ENCODE measurements at regions not wholly inside any gene's neighbourhood (a gene's known extent, or its start where the extent isn't known, plus 50 kb on each side); places are given as distances from the start of the nearest gene placed in this dataset.
"Not testable (repeated sequence)": the region's sequence is repeated elsewhere in the genome, so short reads cannot be mapped to it uniquely, and the experiment has no call there.

- no peak for TF ChIP-seq CTCF (IDR thresholded peaks at IDR 0.05; ENCODE audit: insufficient read depth, missing control alignments)
- FAIRE-seq = no peak
- DNase-seq (ENCODE audit: insufficient read length, low spot score) = no peak
These were observed 283.1 kb downstream of the SIPA1L2 start for GRCh38 chr1:232346844-232347243.

DNA sequence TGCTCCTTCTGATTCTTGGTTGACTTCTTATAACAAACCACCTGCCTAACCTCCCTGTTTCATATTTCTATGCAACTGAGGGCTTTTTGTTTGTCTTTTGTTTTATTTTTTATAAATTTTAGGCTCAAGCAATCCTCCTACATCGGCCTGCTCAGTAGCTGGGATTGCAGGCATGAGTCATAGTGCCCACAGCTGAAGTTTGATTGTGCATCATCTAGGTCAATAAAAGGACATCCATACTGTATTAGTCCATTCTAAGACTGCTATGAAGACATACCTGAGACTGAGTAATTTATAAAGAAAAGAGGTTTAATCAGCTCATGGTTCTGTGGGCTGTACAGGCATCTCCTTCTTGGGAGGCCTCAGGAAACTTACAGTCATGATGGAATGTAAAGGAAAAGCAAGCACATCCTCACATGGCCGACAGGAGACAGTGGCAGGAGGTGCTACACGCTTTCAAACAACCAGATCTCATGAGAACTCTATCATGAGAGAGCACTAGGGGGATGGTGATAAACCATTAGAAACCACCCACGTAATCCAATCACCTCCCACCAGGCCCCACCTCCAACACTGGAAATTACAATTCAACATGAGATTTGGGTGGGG lies 285.0 kb downstream of the SIPA1L2 start:
- FAIRE-seq = no peak

GRCh38 chr1:232344186-232344585 lies 285.7 kb downstream of the SIPA1L2 start:
- not testable (repeated sequence) for FAIRE-seq; DNase-seq (ENCODE audit: insufficient read length, low spot score)

More for the DNA sequence above, 285.0 kb downstream of the SIPA1L2 start:
- TF ChIP-seq CTCF (IDR thresholded peaks at IDR 0.05; ENCODE audit: insufficient read depth, missing control alignments) = no peak
- DNase-seq (ENCODE audit: insufficient read length, low spot score) = no peak

DNA sequence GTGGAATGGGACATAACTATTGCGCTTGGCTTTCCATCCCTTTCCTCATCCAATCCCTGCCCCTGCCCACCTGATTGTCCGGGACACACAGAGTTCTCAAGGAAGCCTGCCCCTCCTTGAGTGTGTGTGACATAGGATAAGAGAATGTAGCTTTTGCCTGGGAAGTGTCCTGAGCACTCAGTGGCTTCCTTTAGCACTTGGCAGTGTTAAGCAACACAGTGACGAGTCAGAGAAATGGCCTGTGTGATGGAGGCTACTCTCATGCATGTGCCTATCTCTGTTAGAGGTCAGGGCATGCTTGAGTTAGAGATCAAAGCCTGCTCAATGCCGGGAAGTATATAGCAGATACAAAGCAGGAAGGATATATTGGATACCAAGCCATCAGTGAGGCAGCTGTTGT lies 289.5 kb downstream of the SIPA1L2 start:
- FAIRE-seq (no peak), DNase-seq (ENCODE audit: insufficient read length, low spot score) (no peak)

GRCh38 chr1:232339073-232339472 lies 290.9 kb downstream of the SIPA1L2 start:
- no peak for TF ChIP-seq CTCF (IDR thresholded peaks at IDR 0.05; ENCODE audit: insufficient read depth, missing control alignments)
- FAIRE-seq (no peak), DNase-seq (ENCODE audit: insufficient read length, low spot score) (no peak)

More for the DNA sequence above, 289.5 kb downstream of the SIPA1L2 start:
- no peak for TF ChIP-seq CTCF (IDR thresholded peaks at IDR 0.05; ENCODE audit: insufficient read depth, missing control alignments)

DNA sequence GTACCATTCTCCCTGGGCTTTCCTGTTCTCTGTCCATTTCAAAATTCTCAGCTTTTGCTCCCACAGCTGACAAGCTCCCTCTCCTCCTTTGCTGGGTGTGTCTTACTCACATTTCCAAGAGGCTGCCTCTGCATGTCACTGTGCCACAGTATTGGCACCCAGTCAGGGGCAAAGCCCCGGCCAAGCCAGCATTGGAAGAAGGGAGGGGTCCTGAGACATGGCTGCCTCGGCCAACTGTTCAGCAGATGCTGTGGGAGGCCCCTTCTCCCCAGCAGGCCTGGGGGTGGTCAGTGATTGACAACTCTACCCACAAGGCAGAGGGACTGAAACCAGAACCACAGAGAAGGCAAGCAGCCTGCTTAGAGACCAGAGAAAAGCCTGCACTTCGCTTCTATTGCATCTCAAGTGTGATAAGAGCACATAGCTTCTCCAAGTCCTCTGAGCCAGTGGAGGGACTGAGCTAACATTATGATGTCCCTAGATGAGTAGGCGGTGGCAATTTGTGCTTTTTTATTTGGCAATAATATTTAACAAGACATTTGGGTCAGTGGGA lies 294.1 kb downstream of the SIPA1L2 start:
- DNase-seq (ENCODE audit: insufficient read length, low spot score) (no peak), FAIRE-seq (no peak)
- no peak for TF ChIP-seq CTCF (IDR thresholded peaks at IDR 0.05; ENCODE audit: insufficient read depth, missing control alignments)

GRCh38 chr1:232335261-232335660 lies 294.7 kb downstream of the SIPA1L2 start:
- TF ChIP-seq CTCF (IDR thresholded peaks at IDR 0.05; ENCODE audit: insufficient read depth, missing control alignments) = no peak
- FAIRE-seq = no peak
- DNase-seq (ENCODE audit: insufficient read length, low spot score) = no peak

Measured in D721Med (cell line).